Sigmoid colon (tissue), 6 donors: ENCODE measurements at regions not wholly inside any gene's neighbourhood (a gene's known extent, or its start where the extent isn't known, plus 50 kb on each side); places are given as distances from the start of the nearest gene placed in this dataset.
"Not testable (repeated sequence)": the region's sequence is repeated elsewhere in the genome, so short reads cannot be mapped to it uniquely, and the experiment has no call there.

Source experiments
- DNase-seq: peaks from one replicate; pipeline ENCODE4 v3.0.0-alpha.2; 2019
- H3K27ac ChIP-seq, 4 donors: fragments of 200-600 bp; sonication (generic); one replicate each; pipeline ENCODE4 v1.5.1; 2016 to 2019; ENCODE audit warnings: mild to moderate bottlenecking in 1 of 4
- H3K27me3 ChIP-seq, 3 donors: fragments of 200-600 bp; sonication (generic); one replicate each; pipeline ENCODE4 v1.5.1; 2019; ENCODE audit warnings: mild to moderate bottlenecking in 1 of 3
- H3K36me3 ChIP-seq, 4 donors: fragments of 200-600 bp; sonication (generic); one replicate each; pipeline ENCODE4 v1.5.1; 2016 to 2019
- H3K4me1 ChIP-seq, 4 donors: fragments of 200-600 bp; sonication (generic); one replicate each; pipeline ENCODE4 v1.5.1; 2017 to 2019
- H3K4me3 ChIP-seq, 4 donors: fragments of 200-600 bp; sonication (generic); one replicate each; pipeline ENCODE4 v1.5.1; 2017 to 2019; ENCODE audit warnings: mild to moderate bottlenecking in 2 of 4, moderate library complexity in 1 of 4
- H3K9me3 ChIP-seq, 4 donors: fragments of 200-600 bp in 3 of 4; sonication (generic) in 3 of 4; one replicate each; pipeline versions ENCODE4 v1.5.1 to v1.6.1; 2013 to 2019
- EP300 ChIP-seq, 4 donors: sonication (generic); formaldehyde crosslinking; IDR thresholded peaks; one replicate each; pipeline ENCODE4 v1.6.1; 2017; ENCODE audit warnings: antibody characterized with exemption in 4 of 4
- POLR2A ChIP-seq, 2 donors: fragments of 450-650 bp; IDR thresholded peaks; one replicate each; pipeline ENCODE4 v1.6.1; 2016; ENCODE audit warnings: antibody characterized with exemption in 2 of 2, mild to moderate bottlenecking in 2 of 2, moderate library complexity in 2 of 2
- POLR2AphosphoS5 ChIP-seq, 4 donors: sonication (generic); formaldehyde crosslinking; IDR thresholded peaks; one replicate each; pipeline ENCODE4 v1.6.1; 2017; ENCODE audit warnings: antibody characterized with exemption in 4 of 4
- WGBS, 2 donors: extraction: QIAGEN DNeasy Blood & Tissue Kit; methylation state at CpG; one replicate each; pipeline ENCODE4 v1.1.7; 2013; 5-methylcytosine and 5-hydroxymethylcytosine counted together
- intact Hi-C: fragments of 100-400 bp; cut with DNase I; formaldehyde crosslinking; loops from one replicate; pipeline ENCODE4 v1.15.1; 2023
- TF ChIP-seq, protein P1 (sequence below), 4 experiments: fragments of 450-650 bp in 3 of 4; fragments of 200-600 bp in 1 of 4; IDR thresholded peaks; one replicate each; pipeline ENCODE4 v1.5.1; 2016 to 2019; ENCODE audit warnings: antibody characterized with exemption in 4 of 4, mild to moderate bottlenecking in 3 of 4, moderate library complexity in 2 of 4
- donor health status: healthy with polysubstance abuse.
- donor health status: healthy.

DNA sequence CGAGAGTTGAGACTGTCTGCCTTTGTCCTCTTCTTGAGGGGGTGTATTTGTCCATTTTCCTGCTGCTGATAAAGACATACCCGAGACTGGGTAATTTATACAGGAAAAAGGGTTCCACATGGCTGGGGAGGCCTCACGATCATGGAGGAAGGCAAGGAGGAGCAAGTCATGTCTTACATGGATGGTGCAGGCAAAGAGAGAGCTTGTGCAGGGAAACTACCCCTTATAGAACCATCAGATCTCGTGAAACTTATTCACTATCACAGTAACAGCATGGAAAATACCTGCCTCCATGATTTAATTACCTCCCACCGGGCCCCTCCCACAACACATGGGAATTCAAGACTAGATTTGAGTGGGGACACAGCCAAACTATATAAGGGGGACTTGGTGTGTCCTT is 338.2 kb upstream of the TNRC6C start:
- no peak overlapping the region for H3K4me3 ChIP-seq
- 84 to 85% methylated on average over 5 of the region's 5 CpGs for WGBS, 2 donors
- intact Hi-C loops, result no loop called here
- no peak for TF ChIP-seq POLR2AphosphoS5 (IDR thresholded peaks at IDR 0.05)
- no peak for TF ChIP-seq EP300 (IDR thresholded peaks at IDR 0.05)
- TF ChIP-seq, protein P1, sequence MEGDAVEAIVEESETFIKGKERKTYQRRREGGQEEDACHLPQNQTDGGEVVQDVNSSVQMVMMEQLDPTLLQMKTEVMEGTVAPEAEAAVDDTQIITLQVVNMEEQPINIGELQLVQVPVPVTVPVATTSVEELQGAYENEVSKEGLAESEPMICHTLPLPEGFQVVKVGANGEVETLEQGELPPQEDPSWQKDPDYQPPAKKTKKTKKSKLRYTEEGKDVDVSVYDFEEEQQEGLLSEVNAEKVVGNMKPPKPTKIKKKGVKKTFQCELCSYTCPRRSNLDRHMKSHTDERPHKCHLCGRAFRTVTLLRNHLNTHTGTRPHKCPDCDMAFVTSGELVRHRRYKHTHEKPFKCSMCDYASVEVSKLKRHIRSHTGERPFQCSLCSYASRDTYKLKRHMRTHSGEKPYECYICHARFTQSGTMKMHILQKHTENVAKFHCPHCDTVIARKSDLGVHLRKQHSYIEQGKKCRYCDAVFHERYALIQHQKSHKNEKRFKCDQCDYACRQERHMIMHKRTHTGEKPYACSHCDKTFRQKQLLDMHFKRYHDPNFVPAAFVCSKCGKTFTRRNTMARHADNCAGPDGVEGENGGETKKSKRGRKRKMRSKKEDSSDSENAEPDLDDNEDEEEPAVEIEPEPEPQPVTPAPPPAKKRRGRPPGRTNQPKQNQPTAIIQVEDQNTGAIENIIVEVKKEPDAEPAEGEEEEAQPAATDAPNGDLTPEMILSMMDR (IDR thresholded peaks at IDR 0.05), result no peak
- no peak for TF ChIP-seq POLR2A (IDR thresholded peaks at IDR 0.05)
- peak overlapping the region in 1 of 4 donors; percentile 42 for H3K27ac ChIP-seq
- peaks cover 0 to 20% (median 13%) of the 10 kb centered on the region in 4 donors for H3K4me1 ChIP-seq
- H3K27me3 ChIP-seq, result no peaks in the 10 kb centered on the region
- no peaks in the 10 kb centered on the region for H3K36me3 ChIP-seq
- H3K9me3 ChIP-seq, result no peaks in the 10 kb centered on the region
- DNase-seq, result no peak

DNA sequence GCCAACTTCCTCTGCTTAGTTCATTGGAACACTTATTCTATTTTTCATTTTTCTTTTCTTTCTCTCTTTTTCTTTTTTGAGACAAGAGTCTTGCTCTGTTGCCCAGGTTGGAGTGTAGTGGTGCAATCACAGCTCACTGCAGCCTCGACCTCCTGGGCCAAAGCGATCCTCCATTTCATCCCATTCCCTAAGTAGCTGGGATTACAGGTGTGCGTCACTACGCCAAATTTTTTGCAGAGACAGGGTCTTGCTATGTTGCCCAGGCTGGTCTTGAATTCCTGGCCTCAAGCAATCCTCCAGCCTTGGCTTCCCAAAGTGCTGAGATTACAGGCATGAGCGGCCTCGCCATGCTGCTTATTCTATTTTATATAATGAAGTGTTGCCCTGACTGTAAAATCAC is 336.4 kb upstream of the TNRC6C start:
- H3K27ac ChIP-seq, H3K27me3 ChIP-seq, H3K36me3 ChIP-seq, H3K4me1 ChIP-seq, H3K4me3 ChIP-seq, intact Hi-C loops, H3K9me3 ChIP-seq: not testable (repeated sequence)
- DNase-seq, result peak; percentile 27
- WGBS, 2 donors, result 94 to 96% methylated on average over 6 of the region's 6 CpGs

DNA sequence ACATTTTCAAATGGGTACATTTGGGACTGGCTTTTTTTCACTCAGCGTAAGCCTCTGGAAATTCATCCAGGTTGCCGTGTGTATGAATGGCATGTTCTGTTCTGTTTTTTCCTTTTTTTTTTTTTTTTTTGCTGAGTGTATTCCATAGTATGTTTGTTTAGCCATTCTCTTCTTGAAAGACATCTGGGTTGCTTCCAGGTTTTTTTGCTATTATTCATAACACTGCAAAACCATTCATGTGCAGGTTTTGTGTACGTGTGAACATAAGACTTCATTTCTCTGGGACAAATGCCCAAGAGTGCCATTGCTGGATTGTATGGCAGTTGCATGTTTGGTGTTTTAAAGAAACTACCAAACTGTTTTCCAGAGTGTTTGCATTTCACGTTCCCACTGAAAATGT is 335.9 kb upstream of the TNRC6C start:
- 67 to 85% methylated on average over 4 of the region's 4 CpGs for WGBS, 2 donors
- H3K27ac ChIP-seq, result no peak overlapping the region
- no peaks in the 10 kb centered on the region for H3K36me3 ChIP-seq
- intact Hi-C loops, result no loop called here
- no peaks in the 10 kb centered on the region for H3K27me3 ChIP-seq
- H3K4me3 ChIP-seq, result no peak overlapping the region
- H3K4me1 ChIP-seq, result peaks cover 0 to 6% (median 0%) of the 10 kb centered on the region in 4 donors
- peaks cover 0 to 5% (median 0%) of the 10 kb centered on the region in 4 donors for H3K9me3 ChIP-seq
- TF ChIP-seq POLR2AphosphoS5 (IDR thresholded peaks at IDR 0.05), result no peak
- TF ChIP-seq EP300 (IDR thresholded peaks at IDR 0.05), result no peak
- TF ChIP-seq, protein P1 (IDR thresholded peaks at IDR 0.05), result no peak
- no peak for TF ChIP-seq POLR2A (IDR thresholded peaks at IDR 0.05)
- no peak for DNase-seq

DNA sequence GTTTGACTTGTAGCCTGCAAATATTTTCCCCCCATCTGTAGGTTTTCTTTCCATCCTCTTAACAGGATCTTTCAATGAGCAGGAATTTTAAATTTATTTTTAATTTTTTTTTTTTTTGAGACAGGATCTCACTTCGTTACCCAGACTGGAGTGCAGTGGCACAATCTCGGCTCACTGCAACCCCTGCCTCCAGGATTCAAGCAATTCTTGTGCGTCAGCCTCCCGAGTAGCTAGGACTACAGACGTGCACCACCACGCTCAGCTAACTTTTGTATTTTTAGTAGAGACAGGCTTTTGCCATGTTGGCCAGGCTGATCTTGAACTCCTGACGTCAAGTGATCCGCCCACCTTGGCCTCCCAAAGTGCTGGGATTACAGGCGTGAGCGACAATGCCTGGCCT is 335.2 kb upstream of the TNRC6C start:
- H3K9me3 ChIP-seq, intact Hi-C loops, H3K36me3 ChIP-seq, H3K4me1 ChIP-seq, H3K4me3 ChIP-seq, DNase-seq, H3K27me3 ChIP-seq, H3K27ac ChIP-seq: not testable (repeated sequence)
- WGBS, 2 donors, result 88 to 94% methylated on average over 10 of the region's 10 CpGs

DNA sequence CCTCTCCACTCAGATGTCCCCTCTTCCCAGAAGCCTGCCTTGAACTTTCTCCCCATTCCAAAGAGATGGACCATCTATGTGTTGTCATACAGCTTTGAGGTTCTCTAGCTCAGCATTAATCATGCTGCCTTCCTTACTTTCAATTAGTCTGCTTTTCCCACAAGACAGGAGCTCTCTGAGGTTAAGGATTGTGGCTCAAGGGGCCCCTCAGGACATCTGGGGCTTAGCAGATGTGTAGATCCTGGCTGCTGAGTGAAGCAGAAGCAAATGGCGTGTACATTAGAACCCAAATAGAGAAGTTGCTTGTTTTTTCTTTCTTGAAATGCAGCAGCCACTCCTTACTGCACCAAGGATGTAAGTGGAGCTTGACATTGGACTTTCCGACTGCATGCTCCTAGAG is 330.5 kb upstream of the TNRC6C start:
- Histone ChIP-seq H3K27ac (no peak overlapping the region), H3K9me3 (peaks cover 0 to 6% (median 0%) of the 10 kb centered on the region in 4 donors), H3K4me3 (no peak overlapping the region), H3K27me3 (no peaks in the 10 kb centered on the region), H3K4me1 (no peaks in the 10 kb centered on the region), H3K36me3 (no peaks in the 10 kb centered on the region)
- 74 to 93% methylated on average over 2 of the region's 2 CpGs for WGBS, 2 donors
- no peak for TF ChIP-seq POLR2A (IDR thresholded peaks at IDR 0.05)
- TF ChIP-seq EP300 (IDR thresholded peaks at IDR 0.05), result no peak
- no peak for TF ChIP-seq POLR2AphosphoS5 (IDR thresholded peaks at IDR 0.05)
- TF ChIP-seq, protein P1 (IDR thresholded peaks at IDR 0.05), result no peak
- intact Hi-C loops, result no loop called here
- no peak for DNase-seq

DNA sequence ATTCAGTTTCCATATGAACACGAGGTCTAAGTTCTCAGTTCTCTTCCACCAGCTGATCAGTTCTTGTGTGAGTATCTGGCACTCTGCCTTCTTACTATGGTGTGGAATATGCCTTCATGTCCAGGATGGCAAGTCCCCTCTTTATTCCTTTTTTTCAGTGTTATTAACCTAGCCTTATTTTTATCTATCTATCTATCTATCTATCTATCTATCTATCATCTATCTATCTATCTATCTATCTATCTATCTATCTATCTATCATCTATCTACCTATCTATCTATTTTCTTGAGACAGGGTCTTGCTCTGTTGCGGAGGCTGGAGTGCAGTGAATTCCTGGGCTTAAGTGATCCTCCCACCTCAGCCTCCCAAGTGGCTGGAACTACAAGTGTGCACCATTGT is 329.2 kb upstream of the TNRC6C start:
- H3K4me3 ChIP-seq, H3K4me1 ChIP-seq, H3K36me3 ChIP-seq, H3K27me3 ChIP-seq, intact Hi-C loops, H3K9me3 ChIP-seq, DNase-seq, H3K27ac ChIP-seq: not testable (repeated sequence)
- WGBS, 2 donors, result 77 to 87% methylated on average over 2 of the region's 2 CpGs
